ENCODE measurements at regions not wholly inside any gene's neighbourhood (a gene's known extent, or its start where the extent isn't known, plus 50 kb on each side); places are given as distances from the start of the nearest gene placed in this dataset.

DNA sequence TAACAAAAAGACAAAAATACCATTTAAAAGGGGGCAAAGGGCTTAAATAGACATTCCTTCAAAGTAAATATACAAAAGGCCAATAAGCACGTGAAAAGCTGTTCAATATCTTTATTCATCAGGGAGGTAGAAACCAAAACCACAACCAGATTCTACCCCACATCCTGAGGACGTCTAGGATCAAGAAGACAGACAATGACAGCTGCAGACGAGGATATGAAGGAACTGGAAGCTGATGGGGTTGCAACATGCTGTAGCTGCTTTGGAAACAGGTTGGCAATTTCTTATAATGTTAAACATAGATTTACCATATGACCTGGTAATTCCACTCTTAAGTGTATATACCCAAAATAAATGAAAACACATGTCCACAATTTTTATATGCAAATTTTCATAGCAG lies 85.1 kb upstream of the C14orf180 start:
- DNase-seq (ENCODE audit: low spot score): no peak
- no peak for TF ChIP-seq KAT7 (CRISPR knock-in tag; IDR thresholded peaks at IDR 0.05; ENCODE audit: borderline replicate concordance)
- no peak for TF ChIP-seq MXD4 (CRISPR knock-in tag; IDR thresholded peaks at IDR 0.05; ENCODE audit: borderline replicate concordance)
- TF ChIP-seq TEAD1 (CRISPR knock-in tag; IDR thresholded peaks at IDR 0.05): no peak
- no peak for TF ChIP-seq RORB (CRISPR knock-in tag; IDR thresholded peaks at IDR 0.05)
- no peak for TF ChIP-seq ZNF263 (CRISPR knock-in tag; IDR thresholded peaks at IDR 0.05; ENCODE audit: low read depth)
- TF ChIP-seq CTCF (IDR thresholded peaks at IDR 0.05): no peak
- no peak for TF ChIP-seq STAT6 (CRISPR knock-in tag; conservative IDR thresholded peaks at IDR 0.05; ENCODE audit: low read depth)
- TF ChIP-seq RELA (CRISPR knock-in tag; IDR thresholded peaks at IDR 0.05; ENCODE audit: borderline replicate concordance): no peak
- no peak for TF ChIP-seq CBFB (CRISPR knock-in tag; IDR thresholded peaks at IDR 0.05; ENCODE audit: low read depth)
- Mint-ChIP-seq H3K27ac (no peak overlapping the region), H3K4me1 (no peaks in the 10 kb centered on the region), H3K4me3 (no peak overlapping the region), H3K9me3 (peaks cover 22% of the 10 kb centered on the region), H3K36me3 (no peaks in the 10 kb centered on the region), H3K27me3 (ENCODE audit: low read depth) (peaks cover 3% of the 10 kb centered on the region)
- POLR2A ChIA-PET: interaction anchor here (0.7 kb wide), 1 partner anchor 9 kb away, joined by 6 read pairs; no protein-coding TSS in a partner anchor
- CTCF ChIA-PET: interaction anchor here (1.3 kb wide), 1 partner anchor 21 kb away, joined by 3 read pairs; no protein-coding TSS in a partner anchor
- ATAC-seq: no peak

GRCh38 chr14:104496095-104496494 lies 83.5 kb upstream of the C14orf180 start:
- no peaks in the 10 kb centered on the region for H3K36me3 Mint-ChIP-seq
- H3K27me3 Mint-ChIP-seq (ENCODE audit: low read depth): peaks cover 3% of the 10 kb centered on the region
- H3K4me3 Mint-ChIP-seq: no peak overlapping the region
- no peak for TF ChIP-seq IRF2 (CRISPR knock-in tag; IDR thresholded peaks at IDR 0.05; ENCODE audit: borderline replicate concordance, low read depth)
- no peak for TF ChIP-seq ELF4 (CRISPR knock-in tag; IDR thresholded peaks at IDR 0.05; ENCODE audit: low read depth)
- TF ChIP-seq MYBL2 (CRISPR knock-in tag; IDR thresholded peaks at IDR 0.05): no peak
- TF ChIP-seq ZNF263 (CRISPR knock-in tag; IDR thresholded peaks at IDR 0.05; ENCODE audit: low read depth): no peak
- TF ChIP-seq ZNF396 (CRISPR knock-in tag; IDR thresholded peaks at IDR 0.05; ENCODE audit: borderline replicate concordance): no peak
- TF ChIP-seq TEAD1 (CRISPR knock-in tag; IDR thresholded peaks at IDR 0.05): no peak
- no peak for TF ChIP-seq ZBTB43 (CRISPR knock-in tag; IDR thresholded peaks at IDR 0.05)
- no peak for TF ChIP-seq NR2C2 (CRISPR knock-in tag; IDR thresholded peaks at IDR 0.05)
- no peak for TF ChIP-seq ZMAT4 (CRISPR knock-in tag; IDR thresholded peaks at IDR 0.05)
- no peak for TF ChIP-seq ZNF138 (CRISPR knock-in tag; conservative IDR thresholded peaks at IDR 0.05)
- TF ChIP-seq, protein P1, sequence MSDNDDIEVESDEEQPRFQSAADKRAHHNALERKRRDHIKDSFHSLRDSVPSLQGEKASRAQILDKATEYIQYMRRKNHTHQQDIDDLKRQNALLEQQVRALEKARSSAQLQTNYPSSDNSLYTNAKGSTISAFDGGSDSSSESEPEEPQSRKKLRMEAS (CRISPR knock-in tag; IDR thresholded peaks at IDR 0.05): no peak
- TF ChIP-seq, protein P2, sequence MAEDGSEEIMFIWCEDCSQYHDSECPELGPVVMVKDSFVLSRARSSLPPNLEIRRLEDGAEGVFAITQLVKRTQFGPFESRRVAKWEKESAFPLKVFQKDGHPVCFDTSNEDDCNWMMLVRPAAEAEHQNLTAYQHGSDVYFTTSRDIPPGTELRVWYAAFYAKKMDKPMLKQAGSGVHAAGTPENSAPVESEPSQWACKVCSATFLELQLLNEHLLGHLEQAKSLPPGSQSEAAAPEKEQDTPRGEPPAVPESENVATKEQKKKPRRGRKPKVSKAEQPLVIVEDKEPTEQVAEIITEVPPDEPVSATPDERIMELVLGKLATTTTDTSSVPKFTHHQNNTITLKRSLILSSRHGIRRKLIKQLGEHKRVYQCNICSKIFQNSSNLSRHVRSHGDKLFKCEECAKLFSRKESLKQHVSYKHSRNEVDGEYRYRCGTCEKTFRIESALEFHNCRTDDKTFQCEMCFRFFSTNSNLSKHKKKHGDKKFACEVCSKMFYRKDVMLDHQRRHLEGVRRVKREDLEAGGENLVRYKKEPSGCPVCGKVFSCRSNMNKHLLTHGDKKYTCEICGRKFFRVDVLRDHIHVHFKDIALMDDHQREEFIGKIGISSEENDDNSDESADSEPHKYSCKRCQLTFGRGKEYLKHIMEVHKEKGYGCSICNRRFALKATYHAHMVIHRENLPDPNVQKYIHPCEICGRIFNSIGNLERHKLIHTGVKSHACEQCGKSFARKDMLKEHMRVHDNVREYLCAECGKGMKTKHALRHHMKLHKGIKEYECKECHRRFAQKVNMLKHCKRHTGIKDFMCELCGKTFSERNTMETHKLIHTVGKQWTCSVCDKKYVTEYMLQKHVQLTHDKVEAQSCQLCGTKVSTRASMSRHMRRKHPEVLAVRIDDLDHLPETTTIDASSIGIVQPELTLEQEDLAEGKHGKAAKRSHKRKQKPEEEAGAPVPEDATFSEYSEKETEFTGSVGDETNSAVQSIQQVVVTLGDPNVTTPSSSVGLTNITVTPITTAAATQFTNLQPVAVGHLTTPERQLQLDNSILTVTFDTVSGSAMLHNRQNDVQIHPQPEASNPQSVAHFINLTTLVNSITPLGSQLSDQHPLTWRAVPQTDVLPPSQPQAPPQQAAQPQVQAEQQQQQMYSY (CRISPR knock-in tag; IDR thresholded peaks at IDR 0.05): no peak
- TF ChIP-seq ETV6 (CRISPR knock-in tag; IDR thresholded peaks at IDR 0.05): no peak
- TF ChIP-seq SOX15 (CRISPR knock-in tag; IDR thresholded peaks at IDR 0.05): no peak
- TF ChIP-seq PRRX2 (CRISPR knock-in tag; IDR thresholded peaks at IDR 0.05): no peak
- no peak for TF ChIP-seq SMAD4 (CRISPR knock-in tag; IDR thresholded peaks at IDR 0.05)
- H3K4me1 Mint-ChIP-seq: no peaks in the 10 kb centered on the region
- peaks cover 22% of the 10 kb centered on the region for H3K9me3 Mint-ChIP-seq
- no peak overlapping the region for H3K27ac Mint-ChIP-seq
- ChIA-PET CTCF (no interaction called here), POLR2A (no interaction called here)
- ATAC-seq (no peak), DNase-seq (ENCODE audit: low spot score) (no peak)

All from WTC11 (cell line).